ENCODE measurements at regions not wholly inside any gene's neighbourhood (a gene's known extent, or its start where the extent isn't known, plus 50 kb on each side); places are given as distances from the start of the nearest gene placed in this dataset.

DNA sequence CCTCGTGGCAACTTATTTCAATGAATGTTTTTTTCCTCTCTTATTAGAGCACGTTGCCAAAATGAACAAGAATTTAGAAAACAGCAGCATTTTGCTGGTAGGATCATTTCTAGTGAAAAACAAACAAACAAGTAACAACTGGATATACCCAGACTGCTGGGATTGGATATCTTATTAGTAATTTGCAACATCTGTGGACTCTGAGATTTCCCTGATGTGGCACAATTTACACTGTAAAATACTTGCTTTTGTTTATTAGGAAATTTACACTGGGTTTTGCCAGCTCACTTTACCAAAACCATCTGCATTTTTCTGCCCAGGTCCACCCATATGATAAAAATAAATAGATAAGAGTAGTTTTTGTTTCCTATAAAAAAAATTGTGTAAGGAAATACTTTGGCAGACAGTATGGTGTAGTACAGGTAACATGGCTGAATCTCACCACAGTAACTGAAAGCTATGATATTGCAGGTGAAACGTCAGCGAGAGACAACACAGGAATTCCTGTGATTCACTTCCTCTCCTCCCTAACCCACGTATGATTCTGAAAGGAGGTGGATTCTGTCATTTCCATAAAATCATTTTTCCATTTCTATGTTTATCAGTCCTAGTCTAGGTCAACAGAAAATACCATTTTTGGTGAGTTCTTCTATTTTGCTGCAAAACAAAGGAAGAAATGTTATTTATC is 176.2 kb upstream of the NOVA1 start:
- TF ChIP-seq, protein P1, sequence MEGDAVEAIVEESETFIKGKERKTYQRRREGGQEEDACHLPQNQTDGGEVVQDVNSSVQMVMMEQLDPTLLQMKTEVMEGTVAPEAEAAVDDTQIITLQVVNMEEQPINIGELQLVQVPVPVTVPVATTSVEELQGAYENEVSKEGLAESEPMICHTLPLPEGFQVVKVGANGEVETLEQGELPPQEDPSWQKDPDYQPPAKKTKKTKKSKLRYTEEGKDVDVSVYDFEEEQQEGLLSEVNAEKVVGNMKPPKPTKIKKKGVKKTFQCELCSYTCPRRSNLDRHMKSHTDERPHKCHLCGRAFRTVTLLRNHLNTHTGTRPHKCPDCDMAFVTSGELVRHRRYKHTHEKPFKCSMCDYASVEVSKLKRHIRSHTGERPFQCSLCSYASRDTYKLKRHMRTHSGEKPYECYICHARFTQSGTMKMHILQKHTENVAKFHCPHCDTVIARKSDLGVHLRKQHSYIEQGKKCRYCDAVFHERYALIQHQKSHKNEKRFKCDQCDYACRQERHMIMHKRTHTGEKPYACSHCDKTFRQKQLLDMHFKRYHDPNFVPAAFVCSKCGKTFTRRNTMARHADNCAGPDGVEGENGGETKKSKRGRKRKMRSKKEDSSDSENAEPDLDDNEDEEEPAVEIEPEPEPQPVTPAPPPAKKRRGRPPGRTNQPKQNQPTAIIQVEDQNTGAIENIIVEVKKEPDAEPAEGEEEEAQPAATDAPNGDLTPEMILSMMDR (IDR thresholded peaks at IDR 0.05; ENCODE audit: borderline replicate concordance, extremely low read depth, low read length, poor library complexity, severe bottlenecking), result no peak
- TF ChIP-seq EZH2 (IDR thresholded peaks at IDR 0.05; ENCODE audit: borderline replicate concordance, low read depth, low read length, severe bottlenecking), result no peak
